ENCODE measurements at regions not wholly inside any gene's neighbourhood (a gene's known extent, or its start where the extent isn't known, plus 50 kb on each side); places are given as distances from the start of the nearest gene placed in this dataset.

DNA sequence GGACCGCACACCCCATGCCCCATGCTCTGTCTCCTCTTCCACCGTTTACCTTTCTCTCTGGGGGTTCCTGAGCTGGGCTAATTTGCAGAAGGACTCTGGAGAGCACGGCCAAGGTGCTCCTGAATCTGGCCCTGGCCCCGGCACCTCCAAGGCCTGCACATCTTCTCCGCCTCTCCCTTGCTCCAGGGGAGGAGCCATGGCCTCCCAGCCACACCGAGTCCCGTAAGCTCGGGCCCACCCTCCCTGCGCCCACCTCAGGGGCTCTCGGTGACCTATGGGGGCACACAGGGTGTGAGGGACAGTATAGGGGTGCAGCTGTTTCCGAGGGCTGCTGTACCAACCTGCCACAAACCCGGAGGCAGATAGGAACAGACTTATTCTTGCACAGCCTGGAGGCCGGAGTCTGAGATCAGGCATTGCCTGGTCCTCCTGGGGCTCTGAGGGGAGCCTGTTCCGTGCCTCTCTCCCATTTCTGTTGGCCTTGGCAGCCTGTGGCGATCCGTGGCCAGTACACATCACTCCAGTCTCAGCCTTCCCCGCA, 127.3 kb upstream of the GPC1 start:
- H3K27me3 ChIP-seq (ENCODE audit: control insufficient read depth, insufficient read depth, low read length) = no peaks in the 10 kb centered on the region
- H3K27ac ChIP-seq (ENCODE audit: low read depth, low read length) = no peak overlapping the region
- H3K36me3 ChIP-seq (ENCODE audit: control insufficient read depth, insufficient read depth, low read length) = no peaks in the 10 kb centered on the region
- no peak overlapping the region for H3K4me3 ChIP-seq (ENCODE audit: low read length)
- no peak overlapping the region for H3K9ac ChIP-seq (ENCODE audit: low read length)
- H3K4me1 ChIP-seq (ENCODE audit: control insufficient read depth, insufficient read depth, low read length) = no peaks in the 10 kb centered on the region

DNA sequence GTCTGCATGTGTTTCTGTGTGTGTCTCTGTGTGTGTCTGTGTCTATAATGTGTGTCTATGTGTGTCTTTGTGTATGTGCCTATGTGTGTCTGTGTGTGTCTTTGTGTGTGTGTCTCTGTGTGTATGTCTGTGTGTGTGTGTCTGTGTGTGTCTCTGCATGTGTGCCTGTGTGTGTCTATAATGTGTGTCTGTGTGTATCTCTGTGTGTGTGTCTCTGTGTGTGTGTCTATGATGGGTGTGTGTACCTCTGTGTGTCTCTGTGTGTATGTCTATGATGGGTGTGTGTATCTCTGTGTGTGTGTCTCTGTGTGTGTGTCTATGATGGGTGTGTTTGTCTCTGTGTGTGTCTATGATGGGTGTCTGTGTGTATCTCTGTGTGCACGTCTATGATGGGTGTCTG, 126.2 kb upstream of the GPC1 start:
- H3K9ac ChIP-seq (ENCODE audit: low read length) = no peak overlapping the region

DNA sequence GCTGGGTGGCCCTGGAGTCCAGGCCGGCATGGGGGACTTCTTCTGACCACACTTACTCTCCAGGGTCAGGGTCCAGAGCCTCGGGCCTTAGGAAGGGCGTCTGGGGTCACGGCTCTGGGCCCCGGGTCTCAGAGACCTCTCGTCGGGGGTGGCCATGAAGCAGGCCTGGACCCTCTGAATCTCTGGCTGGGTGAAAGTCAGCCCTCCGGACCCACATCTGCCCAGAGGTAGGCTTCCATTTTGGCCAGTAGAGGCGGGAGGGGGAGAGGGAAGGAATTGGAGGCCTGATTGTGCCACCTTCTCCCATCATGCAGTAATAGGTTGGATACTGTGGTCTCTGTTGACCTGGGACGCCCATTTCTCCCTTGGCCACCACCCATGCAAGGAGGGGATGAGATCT, 125.3 kb upstream of the GPC1 start:
- Histone ChIP-seq H3K4me1 (ENCODE audit: control insufficient read depth, insufficient read depth, low read length) (no peaks in the 10 kb centered on the region), H3K27ac (ENCODE audit: low read depth, low read length) (no peak overlapping the region), H3K9ac (ENCODE audit: low read length) (no peak overlapping the region), H3K27me3 (ENCODE audit: control insufficient read depth, insufficient read depth, low read length) (no peaks in the 10 kb centered on the region), H3K4me3 (ENCODE audit: low read length) (no peak overlapping the region), H3K36me3 (ENCODE audit: control insufficient read depth, insufficient read depth, low read length) (no peaks in the 10 kb centered on the region)

More for the DNA sequence above, 126.2 kb upstream of the GPC1 start:
- Histone ChIP-seq H3K36me3 (ENCODE audit: control insufficient read depth, insufficient read depth, low read length) (no peaks in the 10 kb centered on the region), H3K27ac (ENCODE audit: low read depth, low read length) (no peak overlapping the region), H3K27me3 (ENCODE audit: control insufficient read depth, insufficient read depth, low read length) (no peaks in the 10 kb centered on the region), H3K4me1 (ENCODE audit: control insufficient read depth, insufficient read depth, low read length) (no peaks in the 10 kb centered on the region), H3K4me3 (ENCODE audit: low read length) (no peak overlapping the region)

DNA sequence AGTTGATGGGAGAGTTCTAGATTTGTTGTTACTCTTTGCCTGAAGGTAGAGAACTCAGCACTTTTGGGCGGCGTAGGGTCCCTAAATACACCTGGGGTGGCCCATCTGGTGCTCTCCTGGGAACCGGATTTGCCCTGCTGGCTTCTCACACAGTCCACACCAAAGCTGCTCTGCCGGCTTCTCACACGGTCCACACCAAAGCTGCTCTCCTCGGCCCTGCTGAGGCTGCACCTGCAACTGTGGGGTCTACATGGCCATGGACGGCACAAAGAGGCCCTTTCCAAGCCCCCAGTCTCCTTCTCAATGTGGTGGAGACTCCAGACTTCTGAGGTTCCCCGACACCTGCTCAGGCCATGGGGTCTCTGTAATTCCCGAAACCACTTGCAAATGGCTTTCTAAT, 124.8 kb upstream of the GPC1 start:
- no peak overlapping the region for H3K9ac ChIP-seq (ENCODE audit: low read length)
- H3K4me1 ChIP-seq (ENCODE audit: control insufficient read depth, insufficient read depth, low read length) = no peaks in the 10 kb centered on the region
- no peak overlapping the region for H3K4me3 ChIP-seq (ENCODE audit: low read length)
- H3K27ac ChIP-seq (ENCODE audit: low read depth, low read length) = no peak overlapping the region
- no peaks in the 10 kb centered on the region for H3K27me3 ChIP-seq (ENCODE audit: control insufficient read depth, insufficient read depth, low read length)
- H3K36me3 ChIP-seq (ENCODE audit: control insufficient read depth, insufficient read depth, low read length) = no peaks in the 10 kb centered on the region

DNA sequence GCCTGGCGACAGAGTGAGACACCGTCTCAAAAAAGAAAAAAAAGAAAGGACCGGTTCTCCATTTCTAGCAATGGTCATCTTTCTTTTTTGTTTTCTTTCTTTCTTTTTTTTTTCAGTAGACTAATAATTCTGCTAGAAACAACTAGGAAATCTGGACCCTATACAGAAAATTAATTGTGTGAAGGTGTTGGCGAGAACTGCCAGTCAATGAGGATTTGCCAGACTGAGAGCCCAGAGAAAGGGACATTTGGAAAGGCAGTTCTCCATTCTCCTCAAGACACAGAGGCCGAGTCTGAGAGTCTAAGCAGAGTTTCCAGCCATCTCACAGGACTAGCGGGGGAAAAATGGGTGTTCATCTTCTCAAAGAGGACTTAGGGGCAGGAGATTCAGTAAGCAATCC, 123.6 kb upstream of the GPC1 start:
- H3K9ac ChIP-seq (ENCODE audit: low read length) = no peak overlapping the region

DNA sequence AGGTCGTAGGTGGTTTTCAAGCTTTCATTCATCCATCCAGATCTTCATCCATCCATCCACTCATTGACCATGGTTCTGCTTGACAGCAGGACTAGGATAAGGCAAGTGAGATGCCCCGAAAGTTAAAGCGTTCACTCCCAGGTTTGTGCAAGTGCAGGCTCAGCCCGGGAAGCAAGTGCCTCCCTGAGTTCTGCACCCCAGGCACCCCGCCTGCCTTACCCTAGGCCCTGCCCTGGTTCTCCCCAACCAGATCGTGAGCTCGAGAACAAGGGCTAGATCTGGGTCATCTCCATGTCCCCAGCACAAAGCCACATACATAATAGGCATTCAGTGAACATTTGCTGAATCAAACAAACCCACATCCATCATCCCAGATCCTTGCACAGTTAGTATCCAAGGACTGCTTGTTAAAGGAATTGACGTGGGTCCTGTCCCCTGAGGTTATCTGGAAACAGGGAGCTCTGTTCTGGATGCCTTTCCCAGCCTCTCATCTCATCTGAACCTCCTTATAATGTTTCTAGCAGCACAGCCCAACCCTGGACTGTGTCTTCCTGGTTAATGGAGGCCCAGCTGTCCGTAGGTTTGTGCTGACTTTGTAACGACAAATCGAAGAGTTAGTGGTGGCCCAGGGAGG, 116.1 kb upstream of the GPC1 start:
- Histone ChIP-seq H3K9ac (ENCODE audit: low read length) (no peak overlapping the region), H3K4me1 (ENCODE audit: control insufficient read depth, insufficient read depth, low read length) (no peaks in the 10 kb centered on the region), H3K4me3 (ENCODE audit: low read length) (no peak overlapping the region), H3K27ac (ENCODE audit: low read depth, low read length) (no peak overlapping the region), H3K27me3 (ENCODE audit: control insufficient read depth, insufficient read depth, low read length) (no peaks in the 10 kb centered on the region), H3K36me3 (ENCODE audit: control insufficient read depth, insufficient read depth, low read length) (no peaks in the 10 kb centered on the region)

More for the DNA sequence above, 123.6 kb upstream of the GPC1 start:
- H3K4me3 ChIP-seq (ENCODE audit: low read length) = no peak overlapping the region
- no peaks in the 10 kb centered on the region for H3K27me3 ChIP-seq (ENCODE audit: control insufficient read depth, insufficient read depth, low read length)
- no peaks in the 10 kb centered on the region for H3K4me1 ChIP-seq (ENCODE audit: control insufficient read depth, insufficient read depth, low read length)
- no peak overlapping the region for H3K27ac ChIP-seq (ENCODE audit: low read depth, low read length)
- no peaks in the 10 kb centered on the region for H3K36me3 ChIP-seq (ENCODE audit: control insufficient read depth, insufficient read depth, low read length)

DNA sequence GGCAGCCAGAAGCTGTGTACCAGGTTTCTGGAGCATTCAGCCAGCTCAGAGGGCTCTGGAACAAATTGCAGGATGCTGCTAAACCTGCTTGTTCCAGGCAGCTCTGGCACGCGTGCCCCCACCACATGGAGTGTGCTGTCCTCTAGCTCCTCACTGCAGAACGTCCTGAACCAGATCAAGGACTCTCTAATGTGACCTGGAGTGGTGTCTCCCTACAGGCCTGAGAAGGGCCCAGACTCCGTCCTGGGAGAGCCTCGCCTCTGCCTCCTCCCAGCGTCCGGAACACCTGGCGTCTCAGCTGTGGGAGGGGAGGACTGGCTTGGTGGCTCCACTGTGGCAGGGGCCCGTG, 115.6 kb upstream of the GPC1 start:
- Histone ChIP-seq H3K36me3 (ENCODE audit: control insufficient read depth, insufficient read depth, low read length) (no peaks in the 10 kb centered on the region), H3K4me3 (ENCODE audit: low read length) (no peak overlapping the region), H3K9ac (ENCODE audit: low read length) (no peak overlapping the region), H3K27ac (ENCODE audit: low read depth, low read length) (no peak overlapping the region), H3K27me3 (ENCODE audit: control insufficient read depth, insufficient read depth, low read length) (no peaks in the 10 kb centered on the region), H3K4me1 (ENCODE audit: control insufficient read depth, insufficient read depth, low read length) (no peaks in the 10 kb centered on the region)

DNA sequence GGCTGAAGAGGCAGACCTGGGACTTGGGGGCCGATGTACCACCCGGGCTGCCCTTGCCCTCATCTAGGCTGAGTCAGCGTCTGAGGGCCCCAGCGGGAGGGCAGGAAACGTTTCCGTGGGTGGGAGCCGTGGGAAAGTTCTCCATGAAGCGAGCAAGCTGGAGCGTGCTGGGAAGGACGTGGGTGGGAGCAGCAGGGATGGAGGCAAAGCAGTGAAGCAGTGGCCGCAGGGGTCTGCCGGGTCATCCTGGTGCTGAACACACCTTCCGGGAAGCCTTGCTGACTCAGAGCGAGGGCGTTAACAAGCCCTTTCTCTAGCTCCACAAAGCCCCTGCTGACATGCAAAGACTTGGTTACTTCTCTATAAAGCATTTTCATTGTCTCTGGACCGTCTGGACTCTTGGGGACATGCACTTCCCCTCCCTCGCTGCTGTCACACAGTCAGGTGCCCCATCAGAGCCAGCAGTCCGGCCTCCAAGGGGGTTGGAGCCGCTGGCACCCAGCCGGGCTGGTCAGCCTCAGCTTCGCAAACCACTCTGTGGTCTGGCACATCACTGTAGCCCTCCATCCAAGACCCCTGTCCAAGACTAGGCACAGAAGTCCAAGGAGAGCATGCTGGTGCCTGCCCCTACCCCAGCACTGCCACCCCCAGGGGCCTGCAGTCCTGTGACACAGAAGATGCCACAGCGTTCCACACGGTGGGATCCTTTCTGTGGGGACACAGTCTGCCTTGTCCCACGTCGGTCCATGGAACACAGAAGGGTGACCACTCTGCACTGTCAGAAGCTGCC, 115.1 kb upstream of the GPC1 start:
- Histone ChIP-seq H3K27me3 (ENCODE audit: control insufficient read depth, insufficient read depth, low read length) (no peaks in the 10 kb centered on the region), H3K9ac (ENCODE audit: low read length) (no peak overlapping the region), H3K4me3 (ENCODE audit: low read length) (no peak overlapping the region), H3K4me1 (ENCODE audit: control insufficient read depth, insufficient read depth, low read length) (no peaks in the 10 kb centered on the region), H3K36me3 (ENCODE audit: control insufficient read depth, insufficient read depth, low read length) (no peaks in the 10 kb centered on the region), H3K27ac (ENCODE audit: low read depth, low read length) (no peak overlapping the region)

DNA sequence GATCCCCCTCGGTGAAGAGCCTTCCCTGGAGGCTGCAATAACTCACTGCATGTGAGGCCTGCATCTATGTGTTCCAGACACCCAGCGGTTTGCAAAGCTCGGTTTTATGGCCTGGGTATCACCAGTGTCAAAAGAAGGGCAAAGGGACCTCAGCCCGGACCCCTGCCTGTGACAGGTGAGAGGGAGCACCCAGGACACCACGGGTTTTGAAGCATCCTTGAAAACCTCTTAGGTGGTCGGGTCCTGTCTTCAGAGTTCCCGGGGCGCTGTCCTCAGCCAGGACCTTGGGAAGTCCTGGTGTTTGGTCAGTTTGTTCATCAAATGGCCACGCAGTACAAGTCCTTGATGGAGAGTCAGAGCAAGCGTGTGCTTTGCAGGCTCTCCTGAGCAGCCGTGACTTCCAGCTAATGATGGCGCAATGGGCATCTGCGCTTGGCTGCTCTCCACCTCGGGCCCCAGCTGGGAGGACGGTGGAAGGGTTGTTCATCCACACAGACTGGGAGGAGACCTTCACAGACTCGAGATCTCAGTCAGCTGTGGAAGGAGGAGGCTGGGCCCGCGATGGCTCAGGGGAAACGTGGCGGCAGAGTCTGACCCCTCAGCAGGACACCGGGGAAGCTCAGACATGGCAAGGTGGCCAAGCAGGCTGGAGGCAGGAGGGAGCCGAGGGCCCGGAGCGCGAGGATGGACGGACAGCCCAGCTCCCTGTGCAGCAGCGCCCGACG, 113.1 kb upstream of the GPC1 start:
- Histone ChIP-seq H3K27ac (ENCODE audit: low read depth, low read length) (no peak overlapping the region), H3K4me3 (ENCODE audit: low read length) (no peak overlapping the region), H3K36me3 (ENCODE audit: control insufficient read depth, insufficient read depth, low read length) (no peaks in the 10 kb centered on the region), H3K27me3 (ENCODE audit: control insufficient read depth, insufficient read depth, low read length) (no peaks in the 10 kb centered on the region), H3K9ac (ENCODE audit: low read length) (no peak overlapping the region), H3K4me1 (ENCODE audit: control insufficient read depth, insufficient read depth, low read length) (no peaks in the 10 kb centered on the region)

DNA sequence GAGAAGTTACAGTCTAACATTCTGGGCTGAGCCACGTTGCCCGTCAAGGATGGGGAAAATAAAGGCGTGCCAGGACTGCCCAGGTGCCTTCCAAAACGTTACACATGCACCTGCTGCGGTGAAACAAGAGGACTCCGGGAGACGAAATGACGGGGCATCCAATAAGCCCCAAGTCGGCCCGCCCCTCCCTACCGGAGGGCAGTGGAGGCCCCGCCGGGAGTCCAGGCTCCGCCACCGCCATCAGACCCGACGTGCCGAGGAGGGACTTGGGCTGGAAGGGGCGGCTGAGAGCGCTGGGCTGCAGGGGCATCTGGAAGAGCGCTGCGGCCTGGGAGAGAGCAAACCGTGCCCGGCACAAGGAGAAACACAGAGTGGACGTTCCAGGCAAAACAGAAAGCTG, 112.5 kb upstream of the GPC1 start:
- H3K36me3 ChIP-seq (ENCODE audit: control insufficient read depth, insufficient read depth, low read length) = no peaks in the 10 kb centered on the region
- no peak overlapping the region for H3K4me3 ChIP-seq (ENCODE audit: low read length)
- no peak overlapping the region for H3K27ac ChIP-seq (ENCODE audit: low read depth, low read length)
- no peaks in the 10 kb centered on the region for H3K27me3 ChIP-seq (ENCODE audit: control insufficient read depth, insufficient read depth, low read length)
- no peaks in the 10 kb centered on the region for H3K4me1 ChIP-seq (ENCODE audit: control insufficient read depth, insufficient read depth, low read length)
- no peak overlapping the region for H3K9ac ChIP-seq (ENCODE audit: low read length)

DNA sequence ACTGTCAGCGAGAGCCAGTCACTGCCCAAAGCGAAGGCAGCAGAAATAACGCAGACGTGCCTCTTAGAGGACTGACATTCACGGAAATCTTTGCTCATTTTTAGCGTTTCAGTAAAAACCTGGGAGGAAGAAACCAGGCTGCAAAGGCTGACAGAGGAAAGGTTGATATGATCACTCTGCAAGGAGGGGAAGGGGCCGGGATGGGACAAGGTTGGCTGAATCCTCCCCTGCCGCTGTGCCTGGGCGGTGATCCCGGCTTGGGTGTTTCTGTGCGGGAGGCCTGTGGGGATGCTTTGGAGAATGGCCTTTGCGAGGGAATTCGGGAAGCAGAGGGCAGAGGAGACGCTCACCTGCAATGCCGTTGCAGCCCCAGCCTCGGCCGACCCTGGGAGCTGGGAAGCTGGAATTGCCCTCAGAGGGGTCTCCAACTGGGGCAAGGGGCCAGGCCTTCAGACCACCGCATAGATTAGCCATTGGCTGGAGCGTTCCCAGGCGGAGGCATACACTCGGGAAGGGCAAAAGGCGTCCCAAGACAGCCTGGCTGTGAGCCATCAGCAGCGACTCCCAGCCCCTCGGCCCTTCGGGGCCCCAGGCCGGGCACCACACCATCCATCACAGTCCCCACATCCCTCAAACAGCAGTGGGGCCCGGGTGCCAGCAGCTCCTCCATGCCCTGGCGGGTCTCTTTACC, 111.7 kb upstream of the GPC1 start:
- Histone ChIP-seq H3K27me3 (ENCODE audit: control insufficient read depth, insufficient read depth, low read length) (no peaks in the 10 kb centered on the region), H3K4me3 (ENCODE audit: low read length) (no peak overlapping the region), H3K36me3 (ENCODE audit: control insufficient read depth, insufficient read depth, low read length) (no peaks in the 10 kb centered on the region), H3K9ac (ENCODE audit: low read length) (no peak overlapping the region), H3K27ac (ENCODE audit: low read depth, low read length) (no peak overlapping the region), H3K4me1 (ENCODE audit: control insufficient read depth, insufficient read depth, low read length) (no peaks in the 10 kb centered on the region)

DNA sequence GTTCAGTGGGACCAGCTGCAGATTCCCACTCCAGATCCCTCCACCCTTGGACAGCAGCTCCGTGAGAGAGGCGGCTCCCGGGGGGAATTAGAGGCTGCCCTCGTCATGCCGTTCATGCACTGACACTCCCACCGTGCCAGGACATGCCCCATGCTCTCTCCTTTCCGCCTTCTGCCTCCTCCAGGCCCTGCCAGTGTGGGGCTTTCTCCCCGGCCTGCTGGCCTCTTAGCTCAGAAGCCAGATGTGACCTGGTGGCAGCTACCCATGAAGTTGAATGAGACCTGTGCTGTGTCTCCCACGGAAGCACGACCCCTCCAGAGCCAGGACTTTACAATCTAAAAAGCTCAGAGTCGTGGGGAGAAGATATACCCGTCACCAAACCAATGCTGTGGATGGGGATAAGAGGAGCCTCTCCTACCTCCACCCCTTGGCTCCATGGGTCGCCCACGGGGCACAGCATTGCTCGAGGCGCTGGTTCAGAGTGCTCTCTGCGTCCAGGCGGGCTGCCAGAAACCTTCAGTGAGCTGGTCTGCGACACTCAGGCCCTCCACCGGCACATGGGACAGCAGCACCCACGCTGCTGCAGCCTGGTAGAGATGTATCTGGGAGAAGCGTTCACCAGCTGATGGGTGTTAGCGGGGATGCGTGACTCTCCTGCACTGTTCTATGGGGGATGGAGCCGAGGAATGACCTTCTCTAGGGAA, 111.0 kb upstream of the GPC1 start:
- H3K27me3 ChIP-seq (ENCODE audit: control insufficient read depth, insufficient read depth, low read length) = no peaks in the 10 kb centered on the region
- no peaks in the 10 kb centered on the region for H3K36me3 ChIP-seq (ENCODE audit: control insufficient read depth, insufficient read depth, low read length)
- H3K4me3 ChIP-seq (ENCODE audit: low read length) = no peak overlapping the region
- no peak overlapping the region for H3K27ac ChIP-seq (ENCODE audit: low read depth, low read length)
- no peaks in the 10 kb centered on the region for H3K4me1 ChIP-seq (ENCODE audit: control insufficient read depth, insufficient read depth, low read length)
- no peak overlapping the region for H3K9ac ChIP-seq (ENCODE audit: low read length)

Data from rectal smooth muscle tissue (tissue), 1 donor.